HG03095 (cell line): ENCODE measurements at regions not wholly inside any gene's neighbourhood (a gene's known extent, or its start where the extent isn't known, plus 50 kb on each side); places are given as distances from the start of the nearest gene placed in this dataset.
"Not testable (repeated sequence)": the region's sequence is repeated elsewhere in the genome, so short reads cannot be mapped to it uniquely, and the experiment has no call there.

Experiments
- ATAC-seq: cut with Tn5 transposase; IDR thresholded peaks from one replicate; pipeline ENCODE4 v1.9.1; 2021; ENCODE audit warnings: moderate library complexity; ENCODE audit not compliant: unreplicated experiment

- ATAC-seq = no peak
These were observed 269.4 kb downstream of the AMY1C start for GRCh38 chr1:104018922-104019674.

- ATAC-seq = no peak
These were observed 270.0 kb downstream of the AMY1C start for GRCh38 chr1:104019675-104020049.

- no peak for ATAC-seq
These were observed 278.8 kb downstream of the AMY1C start for GRCh38 chr1:104028416-104029035.

GRCh38 chr1:104029456-104029970 lies 279.8 kb downstream of the AMY1C start:
- no peak for ATAC-seq

- no peak for ATAC-seq
These were observed 307.1 kb downstream of the AMY1C start for GRCh38 chr1:104056786-104057185.

- ATAC-seq = not testable (repeated sequence)
These were observed 307.7 kb downstream of the AMY1C start for GRCh38 chr1:104057219-104057898.

GRCh38 chr1:104061637-104062036 lies 311.9 kb downstream of the AMY1C start:
- ATAC-seq = not testable (repeated sequence)

- ATAC-seq = no peak
These were observed 314.7 kb downstream of the AMY1C start for GRCh38 chr1:104064399-104064798.

- no peak for ATAC-seq
These were observed 323.2 kb downstream of the AMY1C start for GRCh38 chr1:104072915-104073371.

- no peak for ATAC-seq
These were observed 323.8 kb downstream of the AMY1C start for GRCh38 chr1:104073463-104073902.

GRCh38 chr1:104082221-104082620 lies 332.5 kb downstream of the AMY1C start:
- ATAC-seq = no peak

GRCh38 chr1:104084380-104084779 lies 334.7 kb downstream of the AMY1C start:
- no peak for ATAC-seq

GRCh38 chr1:104092698-104093097 lies 343.0 kb downstream of the AMY1C start:
- ATAC-seq = no peak

GRCh38 chr1:104098837-104099236 lies 349.1 kb downstream of the AMY1C start:
- no peak for ATAC-seq

GRCh38 chr1:104100115-104100514 lies 350.4 kb downstream of the AMY1C start:
- ATAC-seq = no peak

- no peak for ATAC-seq
These were observed 355.8 kb downstream of the AMY1C start for GRCh38 chr1:104105465-104105864.

- ATAC-seq = no peak
These were observed 370.8 kb downstream of the AMY1C start for GRCh38 chr1:104120525-104120924.

GRCh38 chr1:104121271-104121670 lies 371.6 kb downstream of the AMY1C start:
- ATAC-seq = no peak

GRCh38 chr1:104125266-104125665 lies 375.6 kb downstream of the AMY1C start:
- ATAC-seq = no peak

GRCh38 chr1:104125970-104126369 lies 376.3 kb downstream of the AMY1C start:
- no peak for ATAC-seq

- ATAC-seq = peak; percentile 80
These were observed 382.8 kb downstream of the AMY1C start for GRCh38 chr1:104132382-104132973.
